ENCODE measurements at regions not wholly inside any gene's neighbourhood (a gene's known extent, or its start where the extent isn't known, plus 50 kb on each side); places are given as distances from the start of the nearest gene placed in this dataset.

GRCh38 chrX:42902513-42902912, 124.5 kb upstream of the PPP1R2C start:
- H3K9ac ChIP-seq (ENCODE audit: low read length): no peak overlapping the region
- no peaks in the 10 kb centered on the region for H3K27me3 ChIP-seq (ENCODE audit: control insufficient read depth, insufficient read depth, low read length)
- no peaks in the 10 kb centered on the region for H3K36me3 ChIP-seq (ENCODE audit: control insufficient read depth, insufficient read depth, low read length)
- no peak overlapping the region for H3K4me3 ChIP-seq (ENCODE audit: low read length)
- H3K4me1 ChIP-seq (ENCODE audit: control insufficient read depth, insufficient read depth, low read length): no peaks in the 10 kb centered on the region
- H3K27ac ChIP-seq (ENCODE audit: low read depth, low read length): no peak overlapping the region

DNA sequence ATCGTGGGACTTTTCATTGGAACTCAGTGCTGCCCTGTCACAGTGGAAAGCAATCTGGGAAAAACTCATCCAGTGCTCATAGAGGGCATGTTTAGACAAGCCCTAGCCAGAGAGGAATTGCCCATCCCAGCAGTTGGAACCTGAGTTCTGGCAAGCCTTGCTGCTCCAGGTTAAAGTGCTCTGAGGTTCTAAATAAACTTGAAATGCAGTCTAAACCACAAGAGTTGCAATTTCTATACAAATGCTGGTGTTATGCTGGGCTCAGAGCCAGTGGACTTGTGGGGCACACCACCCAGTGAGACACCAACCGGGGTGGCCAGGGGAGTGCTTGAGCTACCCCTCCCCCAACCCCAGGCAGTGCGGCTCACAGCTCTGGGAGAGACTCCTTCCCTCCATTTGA, 142.8 kb upstream of the PPP1R2C start:
- H3K27ac ChIP-seq (ENCODE audit: low read depth, low read length): no peak overlapping the region
- H3K27me3 ChIP-seq (ENCODE audit: control insufficient read depth, insufficient read depth, low read length): no peaks in the 10 kb centered on the region
- no peaks in the 10 kb centered on the region for H3K36me3 ChIP-seq (ENCODE audit: control insufficient read depth, insufficient read depth, low read length)
- H3K4me3 ChIP-seq (ENCODE audit: low read length): no peak overlapping the region
- H3K4me1 ChIP-seq (ENCODE audit: control insufficient read depth, insufficient read depth, low read length): no peaks in the 10 kb centered on the region
- H3K9ac ChIP-seq (ENCODE audit: low read length): no peak overlapping the region

DNA sequence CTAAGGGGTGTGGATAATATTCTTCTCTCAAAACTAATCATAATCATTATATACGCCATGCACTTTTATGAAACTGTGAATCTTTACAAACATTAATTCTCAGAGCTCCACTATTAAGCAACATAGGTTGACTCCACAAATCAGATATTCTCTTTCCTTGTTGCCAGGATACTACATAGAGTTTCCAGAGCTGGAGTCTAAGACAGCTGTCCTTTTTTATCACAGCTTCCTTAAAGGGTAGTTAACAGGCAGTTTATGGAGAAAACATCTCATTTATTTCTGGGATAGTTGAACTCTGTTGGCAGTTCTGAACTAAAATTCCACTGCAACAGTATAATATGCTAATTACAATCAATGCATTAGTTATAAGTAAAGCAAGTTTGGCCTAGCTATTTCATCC, 152.1 kb upstream of the PPP1R2C start:
- Histone ChIP-seq H3K4me3 (ENCODE audit: low read length) (no peak overlapping the region), H3K4me1 (ENCODE audit: control insufficient read depth, insufficient read depth, low read length) (no peaks in the 10 kb centered on the region), H3K27ac (ENCODE audit: low read depth, low read length) (no peak overlapping the region), H3K36me3 (ENCODE audit: control insufficient read depth, insufficient read depth, low read length) (no peaks in the 10 kb centered on the region), H3K27me3 (ENCODE audit: control insufficient read depth, insufficient read depth, low read length) (no peaks in the 10 kb centered on the region), H3K9ac (ENCODE audit: low read length) (no peak overlapping the region)

DNA sequence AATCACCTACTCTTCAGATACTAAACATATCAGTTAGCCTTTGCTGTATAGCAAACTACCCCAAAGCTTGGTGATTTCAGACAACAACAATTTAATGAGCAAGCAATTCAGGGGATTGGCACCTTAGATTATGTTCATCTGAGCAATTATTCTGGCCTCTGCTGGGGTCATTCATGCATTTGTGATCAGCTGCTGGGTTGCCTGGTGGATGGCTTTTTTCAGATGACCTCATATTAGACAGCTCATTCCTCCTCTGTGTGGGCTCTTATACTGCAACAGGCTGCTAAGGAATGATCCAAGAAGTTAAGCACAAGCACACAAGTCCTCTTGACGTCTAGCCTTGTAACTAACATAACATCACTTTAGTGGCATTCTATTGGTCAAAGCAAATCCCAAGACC, 153.0 kb upstream of the PPP1R2C start:
- H3K36me3 ChIP-seq (ENCODE audit: control insufficient read depth, insufficient read depth, low read length): no peaks in the 10 kb centered on the region
- H3K4me3 ChIP-seq (ENCODE audit: low read length): no peak overlapping the region
- H3K9ac ChIP-seq (ENCODE audit: low read length): no peak overlapping the region
- H3K27me3 ChIP-seq (ENCODE audit: control insufficient read depth, insufficient read depth, low read length): no peaks in the 10 kb centered on the region
- no peaks in the 10 kb centered on the region for H3K4me1 ChIP-seq (ENCODE audit: control insufficient read depth, insufficient read depth, low read length)
- no peak overlapping the region for H3K27ac ChIP-seq (ENCODE audit: low read depth, low read length)

DNA sequence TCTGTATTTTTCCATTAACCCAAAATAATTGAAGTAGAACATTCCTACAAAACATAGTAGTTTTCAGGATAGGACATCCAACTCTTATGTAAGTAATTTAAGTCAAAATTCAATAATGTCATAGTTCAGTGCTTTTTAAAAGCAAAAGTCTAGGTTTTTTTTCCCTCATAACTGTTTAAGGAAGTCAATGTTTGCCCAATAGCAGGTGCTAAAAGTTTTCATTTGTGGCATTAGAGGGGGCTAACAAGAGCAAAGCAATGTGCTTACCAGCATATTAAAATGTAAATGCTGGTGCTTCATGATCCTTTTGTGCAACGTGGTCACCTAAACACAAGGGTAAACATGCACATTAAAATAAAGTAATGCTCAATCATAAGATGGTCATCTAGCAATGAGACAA, 155.2 kb upstream of the PPP1R2C start:
- Histone ChIP-seq H3K27me3 (ENCODE audit: control insufficient read depth, insufficient read depth, low read length) (no peaks in the 10 kb centered on the region), H3K9ac (ENCODE audit: low read length) (no peak overlapping the region), H3K4me1 (ENCODE audit: control insufficient read depth, insufficient read depth, low read length) (no peaks in the 10 kb centered on the region)

GRCh38 chrX:42934020-42934726, 156.2 kb upstream of the PPP1R2C start:
- Histone ChIP-seq H3K27ac (ENCODE audit: low read depth, low read length) (no peak overlapping the region), H3K4me3 (ENCODE audit: low read length) (no peak overlapping the region), H3K27me3 (ENCODE audit: control insufficient read depth, insufficient read depth, low read length) (no peaks in the 10 kb centered on the region), H3K4me1 (ENCODE audit: control insufficient read depth, insufficient read depth, low read length) (no peaks in the 10 kb centered on the region), H3K9ac (ENCODE audit: low read length) (no peak overlapping the region), H3K36me3 (ENCODE audit: control insufficient read depth, insufficient read depth, low read length) (no peaks in the 10 kb centered on the region)

More for the DNA sequence above, 155.2 kb upstream of the PPP1R2C start:
- no peak overlapping the region for H3K4me3 ChIP-seq (ENCODE audit: low read length)
- no peak overlapping the region for H3K27ac ChIP-seq (ENCODE audit: low read depth, low read length)
- no peaks in the 10 kb centered on the region for H3K36me3 ChIP-seq (ENCODE audit: control insufficient read depth, insufficient read depth, low read length)

GRCh38 chrX:42941671-42942070, 163.7 kb upstream of the PPP1R2C start:
- H3K27ac ChIP-seq (ENCODE audit: low read depth, low read length): no peak overlapping the region
- no peak overlapping the region for H3K9ac ChIP-seq (ENCODE audit: low read length)
- H3K4me1 ChIP-seq (ENCODE audit: control insufficient read depth, insufficient read depth, low read length): no peaks in the 10 kb centered on the region
- H3K36me3 ChIP-seq (ENCODE audit: control insufficient read depth, insufficient read depth, low read length): no peaks in the 10 kb centered on the region
- H3K4me3 ChIP-seq (ENCODE audit: low read length): no peak overlapping the region
- no peaks in the 10 kb centered on the region for H3K27me3 ChIP-seq (ENCODE audit: control insufficient read depth, insufficient read depth, low read length)

GRCh38 chrX:42943051-42943974, 165.3 kb upstream of the PPP1R2C start:
- H3K27me3 ChIP-seq (ENCODE audit: control insufficient read depth, insufficient read depth, low read length): no peaks in the 10 kb centered on the region
- H3K9ac ChIP-seq (ENCODE audit: low read length): no peak overlapping the region

GRCh38 chrX:42944381-42944998, 166.5 kb upstream of the PPP1R2C start:
- Histone ChIP-seq H3K36me3 (ENCODE audit: control insufficient read depth, insufficient read depth, low read length) (no peaks in the 10 kb centered on the region), H3K9ac (ENCODE audit: low read length) (no peak overlapping the region), H3K27me3 (ENCODE audit: control insufficient read depth, insufficient read depth, low read length) (no peaks in the 10 kb centered on the region), H3K4me1 (ENCODE audit: control insufficient read depth, insufficient read depth, low read length) (no peaks in the 10 kb centered on the region), H3K4me3 (ENCODE audit: low read length) (no peak overlapping the region), H3K27ac (ENCODE audit: low read depth, low read length) (no peak overlapping the region)

More at GRCh38 chrX:42943051-42943974, 165.3 kb upstream of the PPP1R2C start:
- Histone ChIP-seq H3K27ac (ENCODE audit: low read depth, low read length) (no peak overlapping the region), H3K4me3 (ENCODE audit: low read length) (no peak overlapping the region), H3K4me1 (ENCODE audit: control insufficient read depth, insufficient read depth, low read length) (no peaks in the 10 kb centered on the region), H3K36me3 (ENCODE audit: control insufficient read depth, insufficient read depth, low read length) (no peaks in the 10 kb centered on the region)

DNA sequence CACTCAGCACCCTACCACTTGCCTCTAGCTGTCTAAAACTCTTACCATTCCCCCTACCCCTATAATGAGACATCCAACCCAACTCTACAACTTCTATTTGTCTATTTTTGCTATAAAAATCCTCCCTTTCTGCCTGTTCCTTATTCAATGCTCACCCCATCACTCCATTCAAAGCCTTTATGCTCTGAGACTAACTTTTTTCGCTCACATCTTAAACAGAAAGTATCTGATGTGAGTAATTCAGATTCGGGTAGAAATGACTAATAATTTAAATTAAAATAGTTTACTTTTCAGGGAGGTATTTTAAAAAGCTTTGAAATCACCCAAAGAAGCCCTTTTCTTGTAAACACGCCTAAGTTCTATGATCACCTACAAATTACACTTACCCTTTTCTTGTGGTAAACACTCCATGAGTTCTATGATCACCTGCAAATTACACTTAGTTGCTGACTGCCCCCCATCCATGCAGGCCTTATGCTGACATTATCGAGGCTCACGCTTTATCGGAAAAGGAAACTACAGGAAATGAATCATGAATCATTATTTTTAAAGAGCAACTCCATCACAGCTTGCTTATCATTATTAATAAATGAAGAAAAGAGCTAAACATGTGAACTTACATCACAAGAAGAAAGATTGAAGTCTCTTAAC, 168.7 kb upstream of the PPP1R2C start:
- H3K9ac ChIP-seq (ENCODE audit: low read length): no peak overlapping the region
- no peaks in the 10 kb centered on the region for H3K27me3 ChIP-seq (ENCODE audit: control insufficient read depth, insufficient read depth, low read length)
- no peak overlapping the region for H3K27ac ChIP-seq (ENCODE audit: low read depth, low read length)
- no peaks in the 10 kb centered on the region for H3K36me3 ChIP-seq (ENCODE audit: control insufficient read depth, insufficient read depth, low read length)
- H3K4me3 ChIP-seq (ENCODE audit: low read length): no peak overlapping the region
- H3K4me1 ChIP-seq (ENCODE audit: control insufficient read depth, insufficient read depth, low read length): no peaks in the 10 kb centered on the region

DNA sequence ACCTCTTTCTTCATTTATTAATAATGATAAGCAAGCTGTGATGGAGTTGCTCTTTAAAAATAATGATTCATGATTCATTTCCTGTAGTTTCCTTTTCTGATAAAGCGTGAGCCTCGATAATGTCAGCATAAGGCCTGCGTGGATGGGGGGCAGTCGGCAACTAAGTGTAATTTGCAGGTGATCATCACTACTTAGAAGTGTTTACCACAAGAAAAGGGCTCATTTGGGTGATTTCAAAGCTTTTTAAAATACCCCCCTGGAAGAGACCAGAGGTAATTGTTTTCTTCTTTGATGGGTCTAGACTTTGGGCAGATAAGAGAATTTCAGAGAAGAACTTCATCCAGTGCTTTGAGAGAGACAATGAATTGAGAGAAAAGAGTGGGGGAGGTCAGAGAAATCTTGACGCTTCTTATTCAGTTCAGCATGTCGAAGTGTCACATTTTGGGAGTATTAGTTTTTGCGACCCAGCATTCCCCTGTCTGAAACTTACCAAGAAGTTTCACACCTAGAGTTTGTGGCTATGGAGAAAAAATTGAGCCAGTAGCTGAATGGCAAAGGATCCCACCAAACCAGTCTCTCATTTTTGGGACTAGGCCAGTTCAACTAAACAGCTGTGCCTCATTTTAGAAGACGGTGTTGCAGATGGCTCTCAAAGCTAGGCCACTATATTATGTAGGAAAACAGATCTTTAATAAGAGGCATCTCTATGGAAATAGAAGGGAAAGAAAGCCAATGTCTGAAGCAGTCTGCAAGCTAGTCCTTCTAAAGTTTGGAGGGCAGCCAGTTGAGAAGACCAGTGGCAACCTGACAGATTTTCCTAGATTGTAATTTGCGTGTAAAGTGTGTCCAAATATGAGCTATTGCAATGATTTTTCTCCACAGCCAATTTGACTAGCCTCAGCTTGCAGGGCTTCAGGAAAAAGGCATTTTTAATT, 171.0 kb upstream of the PPP1R2C start:
- H3K9ac ChIP-seq (ENCODE audit: low read length): no peak overlapping the region
- H3K36me3 ChIP-seq (ENCODE audit: control insufficient read depth, insufficient read depth, low read length): no peaks in the 10 kb centered on the region
- H3K4me1 ChIP-seq (ENCODE audit: control insufficient read depth, insufficient read depth, low read length): no peaks in the 10 kb centered on the region
- no peaks in the 10 kb centered on the region for H3K27me3 ChIP-seq (ENCODE audit: control insufficient read depth, insufficient read depth, low read length)
- H3K4me3 ChIP-seq (ENCODE audit: low read length): no peak overlapping the region
- H3K27ac ChIP-seq (ENCODE audit: low read depth, low read length): no peak overlapping the region
